Small intestine (tissue), 7 donors: ENCODE measurements at regions not wholly inside any gene's neighbourhood (a gene's known extent, or its start where the extent isn't known, plus 50 kb on each side); places are given as distances from the start of the nearest gene placed in this dataset.

ENCODE experiments used
- DNase-seq, 2 donors: peaks; one replicate each; pipeline versions ENCODE4 v3.0.0 to v3.0.0-alpha.2; 2013
- FAIRE-seq: peaks from 2 replicates; lab custom pipeline; 2012; peaks lifted over from hg19 to GRCh38; lab: Jason Lieb, UNC
- H3K27ac ChIP-seq, 3 donors: one replicate each; pipeline ENCODE4 v1.5.1; 2013; ENCODE audit warnings: low read length in 2 of 3, mild to moderate bottlenecking in 2 of 3, control low read depth in 1 of 3, inconsistent platforms in 1 of 3, low read depth in 1 of 3, moderate library complexity in 1 of 3
- H3K27me3 ChIP-seq, 3 donors: one replicate each; pipeline ENCODE4 v1.6.1; 2013; ENCODE audit warnings: low read length in 3 of 3, inconsistent platforms in 1 of 3; ENCODE audit not compliant: control insufficient read depth in 3 of 3, insufficient read depth in 3 of 3
- H3K36me3 ChIP-seq, 3 donors: one replicate each; pipeline ENCODE4 v1.6.1; 2013; ENCODE audit warnings: low read length in 3 of 3, inconsistent platforms in 1 of 3, low read depth in 1 of 3, mild to moderate bottlenecking in 1 of 3, moderate library complexity in 1 of 3; ENCODE audit not compliant: control insufficient read depth in 3 of 3, insufficient read depth in 2 of 3
- H3K4me1 ChIP-seq, 3 donors: one replicate each; pipeline ENCODE4 v1.6.1; 2013; ENCODE audit warnings: low read length in 2 of 3, inconsistent platforms in 1 of 3, low read depth in 1 of 3, mild to moderate bottlenecking in 1 of 3, moderate library complexity in 1 of 3; ENCODE audit not compliant: control insufficient read depth in 3 of 3, insufficient read depth in 2 of 3
- H3K4me3 ChIP-seq, 3 donors: one replicate each; pipeline ENCODE4 v1.5.1; 2013; ENCODE audit warnings: low read length in 3 of 3, control low read depth in 1 of 3, inconsistent platforms in 1 of 3, low read depth in 1 of 3, mild to moderate bottlenecking in 1 of 3, moderate library complexity in 1 of 3
- H3K9me3 ChIP-seq, 2 donors: one replicate each; pipeline ENCODE4 v1.6.1; 2013; ENCODE audit warnings: low read depth in 1 of 2, low read length in 1 of 2; ENCODE audit not compliant: control insufficient read depth in 2 of 2, insufficient read depth in 1 of 2
- WGBS, 3 donors: extraction: QIAGEN DNeasy Blood & Tissue Kit; methylation state at CpG; one replicate each; pipeline ENCODE4 v1.1.7; 2013; 5-methylcytosine and 5-hydroxymethylcytosine counted together
- donor health status: healthy with polysubstance abuse.
- donor health status: control.
- donor health status: control.
- donor health status: Bipolar disorder and iron deficiency.
- donor health status: healthy.

- no peaks in the 10 kb centered on the region for H3K4me1 ChIP-seq
- H3K9me3 ChIP-seq: no peaks in the 10 kb centered on the region
- H3K27ac ChIP-seq: no peak overlapping the region
- no peaks in the 10 kb centered on the region for H3K36me3 ChIP-seq
- H3K27me3 ChIP-seq: peaks cover 0 to 13% (median 2%) of the 10 kb centered on the region in 3 donors
- WGBS, 3 donors: 84 to 93% (median 88%) methylated on average over 4 of the region's 4 CpGs
- no peak overlapping the region for H3K4me3 ChIP-seq
- no peak for FAIRE-seq
- no peak for DNase-seq
These were observed 258.1 kb downstream of the LRFN2 start for GRCh38 chr6:40328986-40329545.

GRCh38 chr6:40328386-40328985 lies 258.7 kb downstream of the LRFN2 start:
- H3K27ac ChIP-seq: no peak overlapping the region
- WGBS, 3 donors: 36 to 44% (median 40%) methylated on average over 12 of the region's 12 CpGs
- no peak for FAIRE-seq

GRCh38 chr6:40326714-40327421 lies 260.3 kb downstream of the LRFN2 start:
- H3K4me1 ChIP-seq: no peaks in the 10 kb centered on the region
- 47 to 75% (median 52%) methylated on average over 3 of the region's 3 CpGs for WGBS, 3 donors
- no peaks in the 10 kb centered on the region for H3K36me3 ChIP-seq
- DNase-seq: peak in 1 of 2 donors; percentile 12
- H3K27ac ChIP-seq: no peak overlapping the region
- H3K9me3 ChIP-seq: no peaks in the 10 kb centered on the region
- H3K4me3 ChIP-seq: no peak overlapping the region
- peaks cover 0 to 10% (median 1%) of the 10 kb centered on the region in 3 donors for H3K27me3 ChIP-seq
- FAIRE-seq: no peak

More at GRCh38 chr6:40328386-40328985, 258.7 kb downstream of the LRFN2 start:
- Histone ChIP-seq H3K4me1 (no peaks in the 10 kb centered on the region), H3K36me3 (no peaks in the 10 kb centered on the region), H3K27me3 (peaks cover 0 to 10% (median 2%) of the 10 kb centered on the region in 3 donors), H3K9me3 (no peaks in the 10 kb centered on the region), H3K4me3 (no peak overlapping the region)
- peak; percentile 57 to 75 for DNase-seq

GRCh38 chr6:40325791-40326190 lies 261.4 kb downstream of the LRFN2 start:
- WGBS, 3 donors: 9 to 52% (median 22%) methylated on average over 3 of the region's 3 CpGs
- Histone ChIP-seq H3K36me3 (no peaks in the 10 kb centered on the region), H3K4me3 (no peak overlapping the region), H3K9me3 (no peaks in the 10 kb centered on the region), H3K4me1 (no peaks in the 10 kb centered on the region), H3K27ac (no peak overlapping the region), H3K27me3 (peaks cover 0 to 15% (median 0%) of the 10 kb centered on the region in 3 donors)
- DNase-seq (no peak), FAIRE-seq (no peak)

GRCh38 chr6:40325041-40325440 lies 262.1 kb downstream of the LRFN2 start:
- H3K9me3 ChIP-seq: no peaks in the 10 kb centered on the region
- FAIRE-seq (no peak), DNase-seq (no peak)
- 18 to 38% (median 18%) methylated on average over 2 of the region's 2 CpGs for WGBS, 3 donors
- no peak overlapping the region for H3K27ac ChIP-seq
- H3K4me3 ChIP-seq: no peak overlapping the region
- H3K27me3 ChIP-seq: peaks cover 0 to 12% (median 0%) of the 10 kb centered on the region in 3 donors
- no peaks in the 10 kb centered on the region for H3K4me1 ChIP-seq
- H3K36me3 ChIP-seq: no peaks in the 10 kb centered on the region

- 72 to 75% (median 74%) methylated on average over 8 of the region's 8 CpGs for WGBS, 3 donors
- H3K4me3 ChIP-seq: no peak overlapping the region
- FAIRE-seq: no peak
- peaks cover 0 to 10% (median 0%) of the 10 kb centered on the region in 3 donors for H3K27me3 ChIP-seq
- no peak overlapping the region for H3K27ac ChIP-seq
- peaks cover 0 to 2% of the 10 kb centered on the region in 2 donors for H3K9me3 ChIP-seq
- H3K36me3 ChIP-seq: no peaks in the 10 kb centered on the region
- DNase-seq: no peak
- H3K4me1 ChIP-seq: no peaks in the 10 kb centered on the region
These were observed 263.1 kb downstream of the LRFN2 start for GRCh38 chr6:40323881-40324634.

GRCh38 chr6:40322336-40322735 lies 264.8 kb downstream of the LRFN2 start:
- 79 to 93% (median 82%) methylated on average over 9 of the region's 9 CpGs for WGBS, 3 donors
- no peaks in the 10 kb centered on the region for H3K4me1 ChIP-seq
- DNase-seq (no peak), FAIRE-seq (no peak)
- H3K27me3 ChIP-seq: peaks cover 0 to 7% (median 0%) of the 10 kb centered on the region in 3 donors
- no peak overlapping the region for H3K27ac ChIP-seq
- no peaks in the 10 kb centered on the region for H3K36me3 ChIP-seq
- no peak overlapping the region for H3K4me3 ChIP-seq
- peaks cover 0 to 4% of the 10 kb centered on the region in 2 donors for H3K9me3 ChIP-seq

GRCh38 chr6:40321616-40322015 lies 265.5 kb downstream of the LRFN2 start:
- DNase-seq: no peak
- no peaks in the 10 kb centered on the region for H3K4me1 ChIP-seq
- H3K4me3 ChIP-seq: no peak overlapping the region
- no peak for FAIRE-seq
- peaks cover 0 to 7% (median 0%) of the 10 kb centered on the region in 3 donors for H3K27me3 ChIP-seq
- H3K9me3 ChIP-seq: peaks cover 0 to 4% of the 10 kb centered on the region in 2 donors
- no peak overlapping the region for H3K27ac ChIP-seq
- WGBS, 3 donors: 88 to 92% (median 90%) methylated on average over 7 of the region's 7 CpGs
- H3K36me3 ChIP-seq: no peaks in the 10 kb centered on the region
